HEK293 (cell line): ENCODE measurements at regions not wholly inside any gene's neighbourhood (a gene's known extent, or its start where the extent isn't known, plus 50 kb on each side); places are given as distances from the start of the nearest gene placed in this dataset.
"Not testable (repeated sequence)": the region's sequence is repeated elsewhere in the genome, so short reads cannot be mapped to it uniquely, and the experiment has no call there.

Source experiments
- CTCF ChIA-PET: fragments of 350-600 bp; formaldehyde crosslinking; extraction: SDS; loops from one replicate; lab custom pipeline; 2021; ENCODE audit warnings: antibody characterized with exemption; lab: Yijun Ruan, JAX
- POLR2A ChIA-PET: fragments of 300-600 bp; formaldehyde crosslinking; extraction: SDS; loops from one replicate; lab custom pipeline; 2020; ENCODE audit warnings: antibody characterized with exemption, inconsistent platforms; lab: Yijun Ruan, JAX
- H3K27ac ChIP-seq: fragments of 200-500 bp; sonication (Bioruptor generic); 2 replicates; pipeline ENCODE4 v1.5.1; 2014; ENCODE audit warnings: low read depth, low read length, control low read depth, inconsistent platforms; ENCODE audit errors: extremely low read depth
- H3K36me3 ChIP-seq, 2 experiments: fragments of 200-500 bp in 1 of 2; sonication (Bioruptor generic) in 1 of 2; 1 replicate in 1 of 2; 2 replicates in 1 of 2; pipeline ENCODE4 v1.5.1; 2014 to 2017; ENCODE audit warnings: inconsistent platforms in 2 of 2, low read length in 2 of 2; ENCODE audit not compliant: control insufficient read depth in 2 of 2, insufficient read depth in 1 of 2
- H3K4me1 ChIP-seq: fragments of 200-500 bp; sonication (Bioruptor generic); 2 replicates; pipeline ENCODE4 v1.5.1; 2014; ENCODE audit warnings: mild to moderate bottlenecking, low read length, inconsistent platforms; ENCODE audit not compliant: control insufficient read depth, insufficient read depth
- H3K4me3 ChIP-seq: 2 replicates; pipeline ENCODE4 v1.5.1; 2011; ENCODE audit warnings: low read depth, mild to moderate bottlenecking, control low read depth, low read length, moderate library complexity
- H3K9me3 ChIP-seq: fragments of 200-500 bp; sonication (Bioruptor generic); 2 replicates; pipeline ENCODE4 v1.5.1; 2014; ENCODE audit warnings: low read depth, low read length, inconsistent platforms; ENCODE audit not compliant: control insufficient read depth, insufficient read depth
- BCL11B ChIP-seq: fragments of 450-650 bp; formaldehyde crosslinking; IDR thresholded peaks from 2 replicates; pipeline ENCODE4 v1.5.1; 2016; ENCODE audit warnings: low read depth, missing biosample characterization, missing genetic modification characterization
- BCL6B ChIP-seq: fragments of 450-650 bp; formaldehyde crosslinking; IDR thresholded peaks from 2 replicates; pipeline ENCODE4 v1.5.1; 2017; ENCODE audit warnings: missing biosample characterization, missing genetic modification characterization
- MYNN ChIP-seq: fragments of 450-650 bp; formaldehyde crosslinking; IDR thresholded peaks from 2 replicates; pipeline ENCODE4 v1.5.1; 2016; ENCODE audit warnings: missing biosample characterization, missing genetic modification characterization, borderline replicate concordance
- OSR2 ChIP-seq: fragments of 450-650 bp; formaldehyde crosslinking; IDR thresholded peaks from 2 replicates; pipeline ENCODE4 v1.5.1; 2016; ENCODE audit warnings: missing biosample characterization, missing genetic modification characterization
- OVOL3 ChIP-seq: fragments of 450-650 bp; formaldehyde crosslinking; IDR thresholded peaks from 2 replicates; pipeline ENCODE4 v1.5.1; 2016; ENCODE audit warnings: missing biosample characterization, missing genetic modification characterization
- SP3 ChIP-seq: fragments of 450-650 bp; formaldehyde crosslinking; IDR thresholded peaks from 2 replicates; pipeline ENCODE4 v1.5.1; 2016; ENCODE audit warnings: missing biosample characterization, missing genetic modification characterization
- ZBTB1 ChIP-seq: fragments of 450-650 bp; formaldehyde crosslinking; IDR thresholded peaks from 2 replicates; pipeline ENCODE4 v1.5.1; 2016; ENCODE audit warnings: missing biosample characterization, missing genetic modification characterization
- ZBTB11 ChIP-seq: fragments of 450-650 bp; formaldehyde crosslinking; conservative IDR thresholded peaks from 2 replicates; pipeline ENCODE4 v1.5.1; 2016; ENCODE audit warnings: low read depth, missing biosample characterization, missing genetic modification characterization
- ZFHX2 ChIP-seq: fragments of 450-650 bp; formaldehyde crosslinking; conservative IDR thresholded peaks from 2 replicates; pipeline ENCODE4 v1.5.1; 2016; ENCODE audit warnings: missing biosample characterization, missing genetic modification characterization
- ZNF114 ChIP-seq: fragments of 450-650 bp; formaldehyde crosslinking; IDR thresholded peaks from 2 replicates; pipeline ENCODE4 v1.5.0; 2017; ENCODE audit warnings: missing biosample characterization, missing genetic modification characterization
- ZNF140 ChIP-seq: fragments of 450-650 bp; formaldehyde crosslinking; IDR thresholded peaks from 2 replicates; pipeline ENCODE4 v1.5.1; 2016; ENCODE audit warnings: missing biosample characterization, missing genetic modification characterization
- ZNF274 ChIP-seq, 2 experiments: fragments of 200-500 bp in 1 of 2; fragments of 450-650 bp in 1 of 2; sonication (Bioruptor generic) in 1 of 2; formaldehyde crosslinking in 1 of 2; IDR thresholded peaks; 2 replicates each; pipeline versions ENCODE4 v1.5.1 to v1.6.1; 2014 to 2016; ENCODE audit warnings: borderline replicate concordance in 1 of 2, inconsistent platforms in 1 of 2, low read length in 1 of 2, missing biosample characterization in 1 of 2, missing genetic modification characterization in 1 of 2
- ZNF394 ChIP-seq: fragments of 450-650 bp; formaldehyde crosslinking; IDR thresholded peaks from 2 replicates; pipeline ENCODE4 v1.5.1; 2016; ENCODE audit warnings: missing biosample characterization, missing genetic modification characterization, mild to moderate bottlenecking, moderate library complexity, borderline replicate concordance
- ZNF426 ChIP-seq: fragments of 450-650 bp; formaldehyde crosslinking; IDR thresholded peaks from 2 replicates; pipeline ENCODE4 v1.5.1; 2017; ENCODE audit warnings: missing biosample characterization, missing genetic modification characterization, mild to moderate bottlenecking, inconsistent platforms, moderate library complexity
- ZNF473 ChIP-seq: fragments of 450-650 bp; formaldehyde crosslinking; IDR thresholded peaks from 2 replicates; pipeline ENCODE4 v1.5.1; 2017; ENCODE audit warnings: missing biosample characterization, missing genetic modification characterization
- ZNF510 ChIP-seq: fragments of 450-650 bp; formaldehyde crosslinking; IDR thresholded peaks from 2 replicates; pipeline ENCODE4 v1.5.1; 2018; ENCODE audit warnings: mild to moderate bottlenecking, missing genetic modification characterization, missing biosample characterization; ENCODE audit not compliant: insufficient replicate concordance
- ZNF518A ChIP-seq: fragments of 450-650 bp; formaldehyde crosslinking; conservative IDR thresholded peaks from 2 replicates; pipeline ENCODE4 v1.5.1; 2016; ENCODE audit warnings: low read depth, missing biosample characterization, missing genetic modification characterization
- ZNF555 ChIP-seq: fragments of 450-650 bp; formaldehyde crosslinking; conservative IDR thresholded peaks from 2 replicates; pipeline ENCODE4 v1.5.1; 2017; ENCODE audit warnings: missing biosample characterization, mild to moderate bottlenecking, missing genetic modification characterization, inconsistent platforms
- ZNF654 ChIP-seq: fragments of 450-650 bp; formaldehyde crosslinking; IDR thresholded peaks from 2 replicates; pipeline ENCODE4 v1.5.1; 2016; ENCODE audit warnings: low read depth, missing biosample characterization, missing genetic modification characterization
- ZNF704 ChIP-seq: fragments of 450-650 bp; formaldehyde crosslinking; IDR thresholded peaks from 2 replicates; pipeline ENCODE4 v1.5.1; 2016; ENCODE audit warnings: missing biosample characterization, missing genetic modification characterization
- ZNF791 ChIP-seq: fragments of 450-650 bp; formaldehyde crosslinking; IDR thresholded peaks from 2 replicates; pipeline ENCODE4 v1.5.1; 2016; ENCODE audit warnings: missing biosample characterization, missing genetic modification characterization
- ZNF843 ChIP-seq: fragments of 450-650 bp; formaldehyde crosslinking; IDR thresholded peaks from 2 replicates; pipeline ENCODE4 v1.5.1; 2016; ENCODE audit warnings: missing biosample characterization, missing genetic modification characterization
- TF ChIP-seq, protein P1 (sequence below): fragments of 450-650 bp; formaldehyde crosslinking; IDR thresholded peaks from 2 replicates; pipeline ENCODE4 v1.5.1; 2016; ENCODE audit warnings: missing biosample characterization, missing genetic modification characterization

- TF ChIP-seq ZBTB1 (tag by site-specific recombination): no peak
- no peak for TF ChIP-seq OVOL3 (tag by site-specific recombination)
- no peak for TF ChIP-seq BCL6B (tag by site-specific recombination)
Observed at GRCh38 chr2:150062416-150062815, 425.1 kb downstream of the RND3 start (continued).

- Histone ChIP-seq H3K4me3 (no peak overlapping the region), H3K27ac (no peak overlapping the region)
- POLR2A ChIA-PET: no interaction called here
Observed at GRCh38 chr2:150060341-150060740, 427.1 kb downstream of the RND3 start.

DNA sequence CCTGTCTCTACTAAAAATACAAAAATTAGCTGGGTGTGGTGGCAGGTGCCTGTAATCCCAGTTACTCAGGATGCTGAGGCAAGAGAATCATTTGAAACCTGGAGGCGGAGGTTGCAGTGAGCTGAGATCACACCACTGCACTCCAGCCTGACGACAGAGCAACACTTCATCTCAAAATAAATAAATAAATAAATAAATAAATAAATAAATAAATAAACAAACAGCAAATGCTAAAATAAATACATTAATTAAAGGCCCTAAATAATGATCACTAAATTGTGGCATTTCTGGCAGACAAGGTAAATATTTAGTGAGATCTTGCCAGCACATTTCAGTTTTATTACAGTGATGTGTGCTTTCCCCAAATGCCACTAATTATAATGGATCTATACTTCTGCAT is 427.8 kb downstream of the RND3 start:
- H3K27ac ChIP-seq, H3K36me3 ChIP-seq, CTCF ChIA-PET, H3K9me3 ChIP-seq, POLR2A ChIA-PET, H3K4me1 ChIP-seq, H3K4me3 ChIP-seq: not testable (repeated sequence)
- TF ChIP-seq ZNF394 (tag by site-specific recombination) (peak; percentile 40; the same call in 1 of the 2 replicates), ZBTB11 (tag by site-specific recombination) (peak; percentile 67), ZNF555 (tag by site-specific recombination) (peak; percentile 20; the same call in 1 of the 2 replicates), ZNF518A (tag by site-specific recombination) (peak; percentile 57; the same call in 1 of the 2 replicates), ZNF426 (tag by site-specific recombination) (peak; percentile 43), ZNF140 (tag by site-specific recombination) (0 out of 2 replicates have a peak, but pooled peaks have one; percentile 15), ZNF654 (tag by site-specific recombination) (0 out of 2 replicates have a peak, but pooled peaks have one; percentile 3)

More at GRCh38 chr2:150060341-150060740, 427.1 kb downstream of the RND3 start:
- TF ChIP-seq ZNF843 (tag by site-specific recombination): no peak
- no peak for TF ChIP-seq ZNF394 (tag by site-specific recombination)
- no peak for TF ChIP-seq MYNN (tag by site-specific recombination)
- TF ChIP-seq OSR2 (tag by site-specific recombination): no peak
- no peak for TF ChIP-seq ZFHX2
- TF ChIP-seq SP3 (tag by site-specific recombination): no peak
- no peak for TF ChIP-seq ZNF791
- TF ChIP-seq OVOL3 (tag by site-specific recombination): no peak
- TF ChIP-seq ZNF274 (IDR thresholded peaks at IDR 0.05; ENCODE audit: low read length): no peak
- no peak for TF ChIP-seq ZNF274 (tag by site-specific recombination; IDR thresholded peaks at IDR 0.05; ENCODE audit: borderline replicate concordance)
- no peak for TF ChIP-seq BCL11B (tag by site-specific recombination)
- TF ChIP-seq ZNF473: no peak
- TF ChIP-seq, protein P1, sequence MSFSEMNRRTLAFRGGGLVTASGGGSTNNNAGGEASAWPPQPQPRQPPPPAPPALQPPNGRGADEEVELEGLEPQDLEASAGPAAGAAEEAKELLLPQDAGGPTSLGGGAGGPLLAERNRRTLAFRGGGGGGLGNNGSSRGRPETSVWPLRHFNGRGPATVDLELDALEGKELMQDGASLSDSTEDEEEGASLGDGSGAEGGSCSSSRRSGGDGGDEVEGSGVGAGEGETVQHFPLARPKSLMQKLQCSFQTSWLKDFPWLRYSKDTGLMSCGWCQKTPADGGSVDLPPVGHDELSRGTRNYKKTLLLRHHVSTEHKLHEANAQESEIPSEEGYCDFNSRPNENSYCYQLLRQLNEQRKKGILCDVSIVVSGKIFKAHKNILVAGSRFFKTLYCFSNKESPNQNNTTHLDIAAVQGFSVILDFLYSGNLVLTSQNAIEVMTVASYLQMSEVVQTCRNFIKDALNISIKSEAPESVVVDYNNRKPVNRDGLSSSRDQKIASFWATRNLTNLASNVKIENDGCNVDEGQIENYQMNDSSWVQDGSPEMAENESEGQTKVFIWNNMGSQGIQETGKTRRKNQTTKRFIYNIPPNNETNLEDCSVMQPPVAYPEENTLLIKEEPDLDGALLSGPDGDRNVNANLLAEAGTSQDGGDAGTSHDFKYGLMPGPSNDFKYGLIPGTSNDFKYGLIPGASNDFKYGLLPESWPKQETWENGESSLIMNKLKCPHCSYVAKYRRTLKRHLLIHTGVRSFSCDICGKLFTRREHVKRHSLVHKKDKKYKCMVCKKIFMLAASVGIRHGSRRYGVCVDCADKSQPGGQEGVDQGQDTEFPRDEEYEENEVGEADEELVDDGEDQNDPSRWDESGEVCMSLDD (tag by site-specific recombination): no peak
- no peak for TF ChIP-seq ZNF510
- no peak for TF ChIP-seq ZNF114
- no peak for TF ChIP-seq ZNF704 (tag by site-specific recombination)
- Histone ChIP-seq H3K4me1 (no peaks in the 10 kb centered on the region), H3K36me3 (no peaks in the 10 kb centered on the region), H3K9me3 (no peaks in the 10 kb centered on the region)
- CTCF ChIA-PET: no interaction called here
